COLO829 (cell line): ENCODE measurements at regions not wholly inside any gene's neighbourhood (a gene's known extent, or its start where the extent isn't known, plus 50 kb on each side); places are given as distances from the start of the nearest gene placed in this dataset.
"Not testable (repeated sequence)": the region's sequence is repeated elsewhere in the genome, so short reads cannot be mapped to it uniquely, and the experiment has no call there.

ENCODE experiments used
- DNase-seq: peaks from one replicate; pipeline ENCODE4 v3.0.0; 2012; ENCODE audit warnings: low spot score

DNA sequence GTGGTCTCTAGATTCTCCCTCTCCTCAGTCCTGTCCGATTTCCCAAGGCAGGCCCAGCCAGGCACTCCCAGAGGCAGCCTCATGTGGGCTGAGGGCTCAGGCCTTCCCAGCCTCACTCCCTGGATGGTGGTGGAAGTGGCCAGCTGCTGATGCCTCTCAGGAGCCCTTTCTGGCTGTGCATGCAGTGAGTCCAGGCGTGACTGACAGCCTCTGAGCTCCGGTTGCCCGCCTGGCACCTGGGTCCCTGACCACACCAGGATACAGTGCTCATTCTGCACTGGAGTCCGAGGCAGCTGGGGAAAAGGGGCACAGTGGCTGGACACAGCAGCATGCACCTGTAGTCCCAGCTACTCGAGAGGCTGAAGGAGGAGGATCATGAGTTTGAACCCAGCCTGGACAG, 132.6 kb downstream of the CUL2 start:
- no peak for DNase-seq

DNA sequence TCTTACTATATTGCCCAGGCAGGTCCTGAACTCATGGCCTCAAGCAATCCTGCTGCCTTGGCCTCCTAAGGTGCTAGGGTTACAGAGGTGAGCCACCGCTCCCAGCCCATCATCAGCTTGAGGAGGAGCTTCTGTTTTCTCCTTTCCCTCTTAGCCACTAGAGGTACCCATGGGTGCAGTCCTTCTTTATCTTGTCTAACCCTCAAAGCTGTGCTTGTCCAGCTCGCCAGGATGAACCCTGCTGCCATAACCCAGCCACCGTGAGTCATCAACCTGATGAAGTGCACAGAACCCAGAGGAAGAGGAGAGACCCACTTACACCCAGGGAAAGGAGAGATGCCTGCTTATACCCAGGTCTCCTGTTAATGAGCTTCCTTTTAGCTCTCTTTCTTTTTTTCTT, 133.4 kb downstream of the CUL2 start:
- DNase-seq, result no peak

DNA sequence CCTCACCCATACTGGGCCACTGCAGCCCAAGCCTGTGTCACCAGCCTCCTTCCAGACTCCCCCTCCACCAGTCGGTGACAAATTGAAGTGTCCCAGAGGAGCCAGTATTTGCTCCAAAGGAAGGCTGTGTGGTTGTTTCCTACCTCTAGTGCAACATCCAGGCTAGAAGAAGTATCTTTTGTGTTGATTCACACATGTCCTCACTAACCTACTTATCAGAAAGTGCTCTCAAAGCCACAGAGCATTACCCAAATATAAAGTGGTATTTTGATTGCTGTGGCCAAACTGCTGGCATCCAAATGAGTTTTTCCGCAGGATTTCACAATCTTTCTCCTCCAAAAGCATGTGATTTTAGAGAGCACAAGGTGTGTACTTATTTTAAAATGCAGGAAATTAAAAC, 134.8 kb downstream of the CUL2 start:
- no peak for DNase-seq

GRCh38 chr10:34954142-34954541, 136.0 kb downstream of the CUL2 start:
- no peak for DNase-seq

GRCh38 chr10:34951263-34951887, 136.3 kb upstream of the PARD3 start:
- not testable (repeated sequence) for DNase-seq

DNA sequence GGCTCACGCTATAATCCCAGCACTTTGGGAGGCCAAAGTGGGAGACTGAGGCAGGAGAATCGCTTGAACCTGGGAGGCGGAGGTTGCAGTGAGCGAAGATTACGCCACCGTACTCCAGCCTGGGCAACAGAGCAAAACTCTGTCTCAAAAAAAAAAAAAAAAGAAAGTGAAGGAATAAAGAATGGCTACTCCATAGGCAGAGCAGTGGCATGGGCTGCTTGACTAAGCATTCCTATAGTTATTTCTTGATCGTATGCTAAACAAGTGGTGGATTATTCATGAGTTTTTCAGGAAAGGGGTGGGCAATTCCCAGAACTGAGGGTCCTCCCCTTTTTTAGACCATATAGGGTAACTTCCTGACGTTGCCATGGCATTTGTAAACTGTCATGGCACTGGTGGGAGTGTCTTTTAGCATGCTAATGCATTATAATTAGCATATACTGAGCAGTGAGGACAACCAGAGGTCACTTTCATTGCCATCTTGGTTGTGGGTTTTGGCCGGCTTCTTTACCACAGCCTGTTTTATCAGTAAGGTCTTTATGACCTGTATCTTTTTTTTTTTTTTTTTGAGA, 130.9 kb upstream of the PARD3 start:
- DNase-seq, result not testable (repeated sequence)

- DNase-seq, result no peak
Measured at GRCh38 chr10:34941471-34942357, 126.6 kb upstream of the PARD3 start.

DNA sequence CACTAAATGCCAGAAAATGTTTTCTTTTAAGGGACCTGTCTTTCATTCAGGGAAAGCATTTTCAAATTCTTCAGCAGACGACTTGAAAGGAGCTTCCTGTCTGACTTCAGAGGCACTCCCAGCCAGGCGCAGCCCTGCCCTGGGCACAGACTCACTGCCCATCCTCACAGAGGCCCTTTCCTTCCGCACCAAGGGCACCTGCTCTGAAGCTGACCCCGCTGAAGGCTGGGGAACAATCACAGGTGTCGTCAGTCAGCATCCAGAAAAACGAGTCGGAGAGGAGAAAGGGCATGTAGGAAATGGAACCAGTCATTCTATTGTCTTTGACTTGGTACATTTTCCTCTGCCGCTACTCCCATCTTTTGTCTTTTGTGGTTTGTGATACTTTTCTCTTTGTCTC, 125.3 kb upstream of the PARD3 start:
- no peak for DNase-seq

GRCh38 chr10:34938399-34938670, 123.2 kb upstream of the PARD3 start:
- no peak for DNase-seq

GRCh38 chr10:34937643-34938398, 122.7 kb upstream of the PARD3 start:
- not testable (repeated sequence) for DNase-seq

DNA sequence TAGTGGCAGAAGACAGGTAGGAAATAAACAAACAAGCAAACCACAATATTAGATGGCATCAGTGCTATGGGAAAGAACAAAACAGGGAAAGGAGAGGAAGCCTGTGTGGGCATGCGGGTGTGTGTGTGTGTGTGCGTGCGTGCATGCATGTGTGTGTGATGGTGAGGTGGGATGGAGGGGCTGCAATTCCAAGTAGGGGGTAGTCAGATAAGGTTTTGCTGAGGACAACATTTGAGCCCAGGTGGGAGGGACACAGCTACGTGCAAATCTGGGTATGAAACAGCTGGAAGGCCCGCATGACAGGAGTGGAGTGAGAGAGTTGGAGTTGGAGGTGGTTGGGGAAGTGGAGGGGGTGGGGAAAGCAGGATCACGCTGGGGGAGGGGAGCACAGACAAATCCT, 121.0 kb upstream of the PARD3 start:
- no peak for DNase-seq

DNA sequence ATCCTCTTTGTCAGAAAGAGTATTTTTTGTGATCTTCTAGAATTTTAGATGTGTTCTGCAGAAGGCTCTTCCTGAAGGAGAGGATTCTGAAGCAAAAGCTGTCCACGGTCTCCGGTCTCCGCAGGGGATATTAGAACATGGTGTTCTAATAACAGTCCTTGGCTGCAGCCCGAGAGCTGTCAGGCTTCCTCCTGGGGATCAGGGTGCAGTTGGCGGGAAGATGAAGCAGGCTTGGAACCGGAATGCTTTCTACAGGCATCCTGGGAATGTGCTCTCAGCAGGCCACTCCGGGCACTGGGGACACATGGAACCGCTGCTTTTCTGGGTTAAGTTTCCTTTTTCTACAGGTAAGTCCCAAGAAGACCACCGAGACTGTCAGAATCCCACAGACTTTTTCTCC, 118.6 kb upstream of the PARD3 start:
- no peak for DNase-seq

GRCh38 chr10:34932235-34932634, 117.1 kb upstream of the PARD3 start:
- no peak for DNase-seq

GRCh38 chr10:34931216-34931615, 116.1 kb upstream of the PARD3 start:
- no peak for DNase-seq

- no peak for DNase-seq
Measured at GRCh38 chr10:34922138-34922537, 107.0 kb upstream of the PARD3 start.

GRCh38 chr10:34920578-34920977, 105.5 kb upstream of the PARD3 start:
- no peak for DNase-seq

DNA sequence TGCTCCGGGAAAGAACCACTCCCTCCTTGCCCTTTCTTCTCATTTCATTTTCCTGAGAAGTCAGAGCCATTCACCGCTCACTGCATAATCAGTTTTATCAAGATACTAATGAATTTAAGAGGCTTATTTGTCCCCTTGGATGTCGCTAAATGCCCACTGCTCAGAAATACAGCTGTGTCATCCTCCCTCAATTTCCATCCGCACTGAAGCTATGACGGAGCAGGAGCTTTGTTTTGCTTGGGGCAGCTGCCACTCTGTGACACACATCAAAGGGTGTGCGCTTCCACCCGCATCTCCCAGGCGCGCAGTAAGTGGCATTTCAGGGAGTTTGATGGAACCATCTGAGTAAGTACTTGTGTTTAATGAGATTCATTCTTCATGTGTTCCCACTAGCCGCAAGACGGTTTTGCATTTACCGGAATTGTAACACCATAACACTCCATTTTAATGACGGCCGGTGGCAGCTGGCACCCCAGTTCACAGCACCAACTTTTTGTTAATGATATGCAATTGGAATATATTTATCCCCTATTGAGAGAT, 103.8 kb upstream of the PARD3 start:
- DNase-seq, result no peak

DNA sequence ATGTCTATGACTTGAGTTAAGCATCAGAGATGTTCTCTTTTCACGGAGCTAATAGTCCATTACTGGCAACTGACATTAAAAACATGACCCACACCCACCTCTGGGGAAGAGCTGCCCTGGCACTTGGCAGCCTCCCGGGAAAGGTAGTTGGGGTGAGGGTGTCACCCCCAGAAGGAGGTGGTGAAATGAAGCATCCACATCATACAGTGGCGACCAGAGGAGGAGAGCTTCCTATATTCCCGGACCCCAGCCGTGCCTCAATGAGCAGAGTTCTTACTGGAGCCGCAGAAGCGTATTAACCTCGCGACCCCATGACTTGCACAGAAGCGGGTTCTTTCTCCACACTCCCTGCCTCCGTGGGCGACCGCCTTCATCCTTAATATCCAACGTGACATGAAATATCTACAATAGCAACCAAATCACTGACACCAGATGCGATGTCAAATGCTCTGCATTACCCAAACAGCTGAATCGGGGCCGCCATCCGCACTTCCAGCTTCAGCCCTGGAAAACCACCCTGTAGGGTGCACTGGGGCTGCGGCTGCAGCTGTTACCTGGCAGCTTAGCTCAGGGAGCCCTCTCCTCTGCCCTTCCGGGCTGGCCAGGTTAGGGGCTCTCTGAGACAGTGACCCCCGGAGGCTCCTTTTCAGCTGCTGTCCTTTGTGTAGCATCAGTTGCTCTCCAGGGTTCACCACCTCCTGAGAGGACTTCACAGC, 103.1 kb upstream of the PARD3 start:
- no peak for DNase-seq

GRCh38 chr10:34916314-34916713, 101.2 kb upstream of the PARD3 start:
- peak; percentile 43 for DNase-seq

DNA sequence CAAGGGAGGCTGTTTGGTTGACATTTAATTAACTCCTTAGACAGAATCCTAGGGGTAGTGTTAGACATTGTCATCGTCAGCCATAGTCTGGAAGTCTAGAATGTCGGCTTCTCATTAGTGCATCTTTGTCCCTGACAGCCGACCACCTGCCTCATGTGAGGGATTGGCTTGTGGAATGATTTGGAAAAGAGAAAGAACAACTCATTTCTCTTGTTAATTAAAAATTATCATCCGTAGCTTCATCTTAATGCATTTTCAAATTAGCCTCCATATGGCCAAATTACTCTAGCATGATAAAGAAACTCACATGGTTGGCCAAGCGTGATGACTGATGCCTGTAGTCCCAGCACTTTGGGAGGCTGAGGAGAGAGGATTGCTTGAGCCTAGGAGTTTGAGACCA, 97.7 kb upstream of the PARD3 start:
- no peak for DNase-seq

DNA sequence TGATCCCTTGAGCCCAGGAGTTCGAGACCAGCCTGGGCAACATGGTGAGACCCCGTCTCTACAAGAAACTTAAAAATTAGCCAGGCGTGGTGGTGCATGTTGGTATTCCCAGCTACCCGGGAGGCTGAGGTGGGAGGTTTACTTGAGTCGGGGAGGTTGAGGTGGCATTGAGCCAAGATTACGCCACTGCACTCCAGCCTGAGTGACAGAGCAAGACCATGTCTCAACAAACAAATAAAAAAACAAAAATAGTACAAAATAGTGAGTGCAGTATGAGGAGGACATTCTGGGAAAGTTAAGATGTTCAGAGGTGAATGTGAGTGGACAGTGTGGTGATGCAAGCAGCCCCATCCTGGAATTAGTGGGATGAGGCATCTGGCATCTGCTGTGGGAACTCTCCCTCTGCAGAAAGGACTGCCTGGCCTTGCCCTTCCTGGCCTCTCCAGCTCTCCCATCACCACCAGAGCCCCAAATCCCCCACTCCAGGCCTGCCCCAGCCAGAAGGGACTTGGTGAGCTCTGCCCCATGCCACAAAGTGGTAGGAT, 96.6 kb upstream of the PARD3 start:
- DNase-seq, result no peak

DNA sequence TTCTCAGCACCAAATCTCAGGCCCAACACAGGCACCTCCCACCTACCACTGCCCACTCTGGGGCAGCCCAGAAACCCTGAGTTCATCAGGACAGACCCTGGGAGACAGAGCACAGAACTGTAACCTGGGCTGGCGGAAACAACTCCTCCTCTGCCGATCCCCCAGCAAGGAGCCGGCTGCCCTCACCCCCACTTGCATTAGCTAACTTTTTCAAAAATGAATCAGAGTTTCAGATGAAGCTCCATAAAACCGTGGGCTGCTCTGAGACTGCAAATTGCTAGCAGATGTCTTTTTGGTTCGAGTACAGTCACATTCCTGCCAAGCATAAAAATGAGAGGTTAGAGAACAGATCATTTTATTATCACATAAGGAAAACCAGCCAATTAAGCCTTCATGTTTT, 93.4 kb upstream of the PARD3 start:
- no peak for DNase-seq
